ENCODE measurements at regions not wholly inside any gene's neighbourhood (a gene's known extent, or its start where the extent isn't known, plus 50 kb on each side); places are given as distances from the start of the nearest gene placed in this dataset.

- in situ Hi-C loops (cut with HindIII; ENCODE audit: low sequenced_read_pairs): no loop called here
Measured at GRCh38 chr13:44243198-44243857, 130.3 kb upstream of the SERP2 start.

GRCh38 chr13:44244288-44244687 lies 129.3 kb upstream of the SERP2 start:
- in situ Hi-C loops (cut with HindIII; ENCODE audit: low sequenced_read_pairs): no loop called here
- DNase-seq (ENCODE audit: low spot score): peak; percentile 5

More at GRCh38 chr13:44243198-44243857, 130.3 kb upstream of the SERP2 start:
- no peak for DNase-seq (ENCODE audit: low spot score)

- DNase-seq (ENCODE audit: low spot score): peak; percentile 10
- in situ Hi-C loops (cut with HindIII; ENCODE audit: low sequenced_read_pairs): no loop called here
Measured at GRCh38 chr13:44249431-44249836, 124.2 kb upstream of the SERP2 start.

GRCh38 chr13:44252938-44253337 lies 120.7 kb upstream of the SERP2 start:
- in situ Hi-C loops (cut with HindIII; ENCODE audit: low sequenced_read_pairs): no loop called here

GRCh38 chr13:44255771-44256364 lies 117.8 kb upstream of the SERP2 start:
- in situ Hi-C loops (cut with HindIII; ENCODE audit: low sequenced_read_pairs): no loop called here
- DNase-seq (ENCODE audit: low spot score): no peak

More at GRCh38 chr13:44252938-44253337, 120.7 kb upstream of the SERP2 start:
- DNase-seq (ENCODE audit: low spot score): no peak

GRCh38 chr13:44257796-44258195 lies 115.8 kb upstream of the SERP2 start:
- in situ Hi-C loops (cut with HindIII; ENCODE audit: low sequenced_read_pairs): no loop called here
- no peak for DNase-seq (ENCODE audit: low spot score)

GRCh38 chr13:44259045-44260027 lies 114.3 kb upstream of the SERP2 start:
- peak; percentile 42 for DNase-seq (ENCODE audit: low spot score)
- in situ Hi-C loops (cut with HindIII; ENCODE audit: low sequenced_read_pairs): no loop called here

- no peak for DNase-seq (ENCODE audit: low spot score)
- in situ Hi-C loops (cut with HindIII; ENCODE audit: low sequenced_read_pairs): no loop called here
Measured at GRCh38 chr13:44260336-44260735, 113.3 kb upstream of the SERP2 start.

- DNase-seq (ENCODE audit: low spot score): no peak
- in situ Hi-C loops (cut with HindIII; ENCODE audit: low sequenced_read_pairs): no loop called here
Measured at GRCh38 chr13:44263751-44264620, 109.6 kb upstream of the SERP2 start.

GRCh38 chr13:44266305-44266704 lies 107.3 kb upstream of the SERP2 start:
- in situ Hi-C loops (cut with HindIII; ENCODE audit: low sequenced_read_pairs): no loop called here
- DNase-seq (ENCODE audit: low spot score): no peak

- no peak for DNase-seq (ENCODE audit: low spot score)
- in situ Hi-C loops (cut with HindIII; ENCODE audit: low sequenced_read_pairs): no loop called here
Measured at GRCh38 chr13:44266772-44267171, 106.9 kb upstream of the SERP2 start.

GRCh38 chr13:44267203-44267602 lies 106.4 kb upstream of the SERP2 start:
- in situ Hi-C loops (cut with HindIII; ENCODE audit: low sequenced_read_pairs): no loop called here
- no peak for DNase-seq (ENCODE audit: low spot score)

- in situ Hi-C loops (cut with HindIII; ENCODE audit: low sequenced_read_pairs): no loop called here
- DNase-seq (ENCODE audit: low spot score): no peak
Measured at GRCh38 chr13:44267980-44268379, 105.6 kb upstream of the SERP2 start.

- in situ Hi-C loops (cut with HindIII; ENCODE audit: low sequenced_read_pairs): no loop called here
- no peak for DNase-seq (ENCODE audit: low spot score)
Measured at GRCh38 chr13:44268980-44269379, 104.6 kb upstream of the SERP2 start.

- no peak for DNase-seq (ENCODE audit: low spot score)
- in situ Hi-C loops (cut with HindIII; ENCODE audit: low sequenced_read_pairs): loop anchor here (5.0 kb wide), 1 partner anchor 33 kb away; no protein-coding TSS in a partner anchor
Measured at GRCh38 chr13:44270150-44270549, 103.5 kb upstream of the SERP2 start.

- DNase-seq (ENCODE audit: low spot score): no peak
- in situ Hi-C loops (cut with HindIII; ENCODE audit: low sequenced_read_pairs): loop anchor here (5.0 kb wide), 1 partner anchor 34 kb away; no protein-coding TSS in a partner anchor
Measured at GRCh38 chr13:44271031-44271455, 102.6 kb upstream of the SERP2 start.

GRCh38 chr13:44271473-44271872 lies 102.2 kb upstream of the SERP2 start:
- DNase-seq (ENCODE audit: low spot score): no peak
- in situ Hi-C loops (cut with HindIII; ENCODE audit: low sequenced_read_pairs): loop anchor here (5.0 kb wide), 1 partner anchor 34 kb away; no protein-coding TSS in a partner anchor

GRCh38 chr13:44271915-44272341 lies 101.7 kb upstream of the SERP2 start:
- in situ Hi-C loops (cut with HindIII; ENCODE audit: low sequenced_read_pairs): loop anchor here (5.0 kb wide), 1 partner anchor 35 kb away; no protein-coding TSS in a partner anchor
- DNase-seq (ENCODE audit: low spot score): peak; percentile 89

- in situ Hi-C loops (cut with HindIII; ENCODE audit: low sequenced_read_pairs): loop anchor here (5.0 kb wide), 1 partner anchor 35 kb away; no protein-coding TSS in a partner anchor
- peak; percentile 25 for DNase-seq (ENCODE audit: low spot score)
Measured at GRCh38 chr13:44272692-44273091, 100.9 kb upstream of the SERP2 start.

Measured in G401 (cell line).